Neural progenitor cell (in vitro differentiated cells): ENCODE measurements at regions not wholly inside any gene's neighbourhood (a gene's known extent, or its start where the extent isn't known, plus 50 kb on each side); places are given as distances from the start of the nearest gene placed in this dataset.

ENCODE experiments used
- DNase-seq: peaks from one replicate; pipeline ENCODE4 v3.0.0-alpha.2; 2016; ENCODE audit warnings: low spot score
- H2AFZ ChIP-seq: fragments of 200-600 bp; sonication (generic); replicated peaks from 2 replicates; pipeline ENCODE4 v1.6.1; 2016; ENCODE audit warnings: antibody characterized with exemption
- H3F3A ChIP-seq: fragments of 200-600 bp; sonication (generic); 2 replicates; pipeline ENCODE4 v1.6.1; 2016; ENCODE audit warnings: antibody characterized with exemption, low read depth
- H3K27ac ChIP-seq: fragments of 200-600 bp; sonication (generic); 2 replicates; pipeline ENCODE4 v1.5.1; 2016; ENCODE audit warnings: mild to moderate bottlenecking
- H3K27me3 ChIP-seq: fragments of 200-600 bp; sonication (generic); 2 replicates; pipeline ENCODE4 v1.6.1; 2016; ENCODE audit warnings: mild to moderate bottlenecking, moderate library complexity
- H3K36me3 ChIP-seq: fragments of 200-600 bp; sonication (generic); 2 replicates; pipeline ENCODE4 v1.5.1; 2016
- H3K4me1 ChIP-seq: fragments of 200-600 bp; sonication (generic); 2 replicates; pipeline ENCODE4 v1.6.1; 2016; ENCODE audit warnings: mixed run types
- H3K4me2 ChIP-seq: fragments of 200-600 bp; sonication (generic); 2 replicates; pipeline ENCODE4 v1.6.1; 2016
- H3K4me3 ChIP-seq: fragments of 200-600 bp; sonication (generic); 2 replicates; pipeline ENCODE4 v1.5.1; 2016
- H3K79me2 ChIP-seq: fragments of 200-600 bp; sonication (generic); 2 replicates; pipeline ENCODE4 v1.6.1; 2016; ENCODE audit warnings: low read depth
- H3K9ac ChIP-seq: fragments of 200-600 bp; sonication (generic); 2 replicates; pipeline ENCODE4 v1.6.1; 2016
- H3K9me3 ChIP-seq: fragments of 200-600 bp; sonication (generic); 2 replicates; pipeline ENCODE4 v1.5.1; 2016; ENCODE audit warnings: low read depth
- H4K20me1 ChIP-seq: fragments of 200-600 bp; sonication (generic); 2 replicates; pipeline ENCODE4 v1.6.1; 2016; ENCODE audit warnings: low read depth
- H3K27ac Mint-ChIP-seq: 3 replicates; pipeline ENCODE4 v1.8.0; 2021; ENCODE audit warnings: mixed read lengths
- H3K27me3 Mint-ChIP-seq: 2 replicates; pipeline ENCODE4 v1.8.0; 2022; ENCODE audit warnings: low read depth, mild to moderate bottlenecking, inconsistent platforms, moderate library complexity, mixed read lengths; ENCODE audit not compliant: insufficient read depth
- H3K36me3 Mint-ChIP-seq: 3 replicates; pipeline ENCODE4 v1.8.0; 2021; ENCODE audit warnings: mixed read lengths
- H3K4me1 Mint-ChIP-seq: 3 replicates; pipeline ENCODE4 v1.8.0; 2021; ENCODE audit warnings: mixed read lengths
- H3K4me3 Mint-ChIP-seq: 3 replicates; pipeline ENCODE4 v1.8.0; 2021; ENCODE audit warnings: mild to moderate bottlenecking, moderate library complexity, mixed read lengths
- H3K9me3 Mint-ChIP-seq: 3 replicates; pipeline ENCODE4 v1.8.0; 2020; ENCODE audit warnings: mixed read lengths
- CTCF ChIP-seq: fragments of 200-600 bp; sonication (generic); IDR thresholded peaks from 2 replicates; pipeline ENCODE4 v1.5.1; 2017; ENCODE audit warnings: antibody characterized with exemption, mild to moderate bottlenecking
- EZH2 ChIP-seq: fragments of 200-600 bp; sonication (generic); IDR thresholded peaks from 2 replicates; pipeline ENCODE4 v1.6.1; 2017; ENCODE audit warnings: antibody characterized with exemption, mild to moderate bottlenecking, moderate library complexity
- EZH2phosphoT487 ChIP-seq: fragments of 200-600 bp; sonication (generic); IDR thresholded peaks from 2 replicates; pipeline ENCODE4 v1.6.1; 2017; ENCODE audit warnings: antibody characterized with exemption

GRCh38 chr4:159425737-159426305 lies 322.9 kb downstream of the RAPGEF2 start:
- Histone ChIP-seq H4K20me1 (no peaks in the 10 kb centered on the region), H3K79me2 (no peaks in the 10 kb centered on the region), H3K9ac (no peak overlapping the region), H3K27ac (no peak overlapping the region), H3F3A (no peaks in the 10 kb centered on the region), H3K4me3 (no peak overlapping the region), H2AFZ (peak overlapping the region; percentile 50), H3K9me3 (no peaks in the 10 kb centered on the region), H3K36me3 (no peaks in the 10 kb centered on the region), H3K4me1 (peaks cover 6% of the 10 kb centered on the region), H3K4me2 (no peak overlapping the region), H3K27me3 (no peaks in the 10 kb centered on the region)
- TF ChIP-seq EZH2phosphoT487 (no peak), EZH2 (no peak), CTCF (no peak)
- no peak for DNase-seq
- Mint-ChIP-seq H3K9me3 (peaks cover 2% of the 10 kb centered on the region), H3K36me3 (no peaks in the 10 kb centered on the region), H3K27ac (no peak overlapping the region), H3K4me3 (no peak overlapping the region), H3K27me3 (no peaks in the 10 kb centered on the region), H3K4me1 (no peaks in the 10 kb centered on the region)

GRCh38 chr4:159428293-159428692 lies 325.4 kb downstream of the RAPGEF2 start:
- H3K9me3 ChIP-seq: no peaks in the 10 kb centered on the region
- H3K27ac ChIP-seq: no peak overlapping the region
- peaks cover 6% of the 10 kb centered on the region for H3K4me1 ChIP-seq
- no peak overlapping the region for H2AFZ ChIP-seq
- Mint-ChIP-seq H3K4me1 (no peaks in the 10 kb centered on the region), H3K27me3 (no peaks in the 10 kb centered on the region), H3K36me3 (no peaks in the 10 kb centered on the region), H3K27ac (no peak overlapping the region), H3K9me3 (peaks cover 2% of the 10 kb centered on the region), H3K4me3 (no peak overlapping the region)
- no peak overlapping the region for H3K4me3 ChIP-seq
- no peak for TF ChIP-seq EZH2phosphoT487
- TF ChIP-seq EZH2: no peak
- no peak for TF ChIP-seq CTCF
- no peak for DNase-seq
- no peak overlapping the region for H3K9ac ChIP-seq
- H3K36me3 ChIP-seq: no peaks in the 10 kb centered on the region
- H3F3A ChIP-seq: no peaks in the 10 kb centered on the region
- H3K79me2 ChIP-seq: no peaks in the 10 kb centered on the region
- no peaks in the 10 kb centered on the region for H4K20me1 ChIP-seq
- no peaks in the 10 kb centered on the region for H3K27me3 ChIP-seq
- no peak overlapping the region for H3K4me2 ChIP-seq

GRCh38 chr4:159428975-159429692 lies 326.3 kb downstream of the RAPGEF2 start:
- Mint-ChIP-seq H3K4me3 (no peak overlapping the region), H3K27me3 (no peaks in the 10 kb centered on the region), H3K9me3 (peaks cover 2% of the 10 kb centered on the region), H3K4me1 (no peaks in the 10 kb centered on the region), H3K27ac (peak overlapping the region; percentile 27), H3K36me3 (no peaks in the 10 kb centered on the region)
- Histone ChIP-seq H3K4me2 (no peak overlapping the region), H3K27me3 (no peaks in the 10 kb centered on the region), H2AFZ (peak overlapping the region; percentile 59), H4K20me1 (no peaks in the 10 kb centered on the region), H3F3A (no peaks in the 10 kb centered on the region), H3K9ac (no peak overlapping the region), H3K4me3 (no peak overlapping the region), H3K9me3 (no peaks in the 10 kb centered on the region), H3K27ac (no peak overlapping the region), H3K4me1 (peaks cover 6% of the 10 kb centered on the region), H3K36me3 (no peaks in the 10 kb centered on the region), H3K79me2 (no peaks in the 10 kb centered on the region)
- TF ChIP-seq EZH2phosphoT487: no peak
- TF ChIP-seq EZH2: no peak
- no peak for TF ChIP-seq CTCF
- DNase-seq: no peak
